Caco-2 (cell line): ENCODE measurements at regions not wholly inside any gene's neighbourhood (a gene's known extent, or its start where the extent isn't known, plus 50 kb on each side); places are given as distances from the start of the nearest gene placed in this dataset.

ENCODE experiments used
- BruUV-seq: library from RNA; stranded (reverse); fragments of 400-500 nt; replicated peaks from 2 replicates; lab custom pipeline; 2021; lab: Mats Ljungman, UMichigan
- CTCF ChIA-PET: fragments of 300-600 bp; sonication (Branson Sonifier 250); formaldehyde crosslinking; loops from one replicate; lab custom pipeline; 2022; ENCODE audit warnings: antibody characterized with exemption; lab: Charles Lee
- POLR2A ChIA-PET: fragments of 300-600 bp; sonication (Branson Sonifier 250); formaldehyde crosslinking; loops from one replicate; lab custom pipeline; 2022; ENCODE audit warnings: antibody characterized with exemption; lab: Charles Lee
- DNase-seq, 2 experiments: peaks; one replicate each; pipeline versions ENCODE4 v3.0.0 to v3.0.0-alpha.2; 2020 to 2022
- H3K27me3 ChIP-seq: replicated peaks from 2 replicates; pipeline ENCODE4 v1.6.0; 2011; ENCODE audit warnings: low read length; ENCODE audit not compliant: control insufficient read depth, insufficient read depth
- H3K36me3 ChIP-seq: 2 replicates; pipeline ENCODE4 v1.5.1; 2011; ENCODE audit warnings: low read length; ENCODE audit not compliant: control insufficient read depth, insufficient read depth
- H3K4me1 ChIP-seq: fragments of 250-450 bp; sonication (Bioruptor Pico); 2 replicates; pipeline ENCODE4 v1.5.1; 2020; ENCODE audit warnings: mild to moderate bottlenecking
- H3K4me3 ChIP-seq: 2 replicates; pipeline ENCODE4 v1.5.1; 2011; ENCODE audit warnings: low read depth, mild to moderate bottlenecking, control low read depth, low read length
- H3K9me3 ChIP-seq: fragments of 250-450 bp; sonication (Bioruptor Pico); 2 replicates; pipeline ENCODE4 v1.5.1; 2020; ENCODE audit warnings: mild to moderate bottlenecking, moderate library complexity
- H3K27ac Mint-ChIP-seq: one replicate; pipeline ENCODE4 v1.8.0; 2022; ENCODE audit warnings: mixed read lengths; ENCODE audit not compliant: unreplicated experiment
- H3K27me3 Mint-ChIP-seq: one replicate; pipeline ENCODE4 v1.8.0; 2022; ENCODE audit warnings: mixed read lengths; ENCODE audit not compliant: insufficient read depth, unreplicated experiment
- H3K36me3 Mint-ChIP-seq: one replicate; pipeline ENCODE4 v1.8.0; 2022; ENCODE audit warnings: mild to moderate bottlenecking, mixed read lengths; ENCODE audit not compliant: insufficient read depth, unreplicated experiment
- H3K4me1 Mint-ChIP-seq: one replicate; pipeline ENCODE4 v1.8.0; 2022; ENCODE audit warnings: low read depth, mixed read lengths; ENCODE audit not compliant: unreplicated experiment
- H3K4me3 Mint-ChIP-seq: one replicate; pipeline ENCODE4 v1.8.0; 2022; ENCODE audit warnings: mild to moderate bottlenecking, moderate library complexity, mixed read lengths; ENCODE audit not compliant: unreplicated experiment
- H3K9me3 Mint-ChIP-seq: one replicate; pipeline ENCODE4 v1.8.0; 2022; ENCODE audit warnings: mixed read lengths; ENCODE audit not compliant: unreplicated experiment
- CTCF ChIP-seq, 2 experiments: fragments of 200-600 bp in 1 of 2; IDR thresholded peaks; 1 replicate in 1 of 2; 2 replicates in 1 of 2; pipeline versions ENCODE4 v1.5.1 to v1.8.0; 2011 to 2022; ENCODE audit warnings: antibody characterized with exemption in 1 of 2, control low read depth in 1 of 2, inconsistent platforms in 1 of 2, low read depth in 1 of 2, low read length in 1 of 2, mild to moderate bottlenecking in 1 of 2, moderate library complexity in 1 of 2; ENCODE audit not compliant: insufficient read depth in 1 of 2, severe bottlenecking in 1 of 2, unreplicated experiment in 1 of 2
- intact Hi-C: fragments of 100-400 bp; cut with micrococcal nuclease; formaldehyde crosslinking; loops from one replicate; pipeline ENCODE4 v1.10.0; 2022; ENCODE audit not compliant: unreplicated experiment

- CTCF ChIA-PET: interaction anchor here (0.8 kb wide), 1 partner anchor 14 kb away, joined by 3 read pairs; no protein-coding TSS in a partner anchor
- intact Hi-C loops: no loop called here
- DNase-seq: no peak
- no peak for TF ChIP-seq CTCF (IDR thresholded peaks at IDR 0.05; ENCODE audit: insufficient read depth in 1 of 2, low read depth in 1 of 2, low read length in 1 of 2, severe bottlenecking in 1 of 2, unreplicated experiment in 1 of 2)
- Mint-ChIP-seq H3K27ac (no peak overlapping the region), H3K4me1 (no peaks in the 10 kb centered on the region), H3K4me3 (no peak overlapping the region), H3K9me3 (no peaks in the 10 kb centered on the region), H3K36me3 (no peaks in the 10 kb centered on the region), H3K27me3 (peaks cover 18% of the 10 kb centered on the region)
- POLR2A ChIA-PET: no interaction called here
- no peaks in the 10 kb centered on the region for H3K36me3 ChIP-seq
- BruUV-seq: no TSS peak
- no peak overlapping the region for H3K4me3 ChIP-seq
- no peaks in the 10 kb centered on the region for H3K9me3 ChIP-seq
- no peaks in the 10 kb centered on the region for H3K4me1 ChIP-seq
- H3K27me3 ChIP-seq: 0 out of 2 replicates have a peak, but pooled peaks cover 1% of the 10 kb centered on the region
These were observed 282.5 kb downstream of the ZSWIM6 start for GRCh38 chr5:61614606-61615005.

GRCh38 chr5:61617039-61617438 is 285.0 kb downstream of the ZSWIM6 start:
- Mint-ChIP-seq H3K27me3 (peaks cover 15% of the 10 kb centered on the region), H3K9me3 (no peaks in the 10 kb centered on the region), H3K27ac (no peak overlapping the region), H3K36me3 (no peaks in the 10 kb centered on the region), H3K4me1 (no peaks in the 10 kb centered on the region), H3K4me3 (no peak overlapping the region)
- POLR2A ChIA-PET: no interaction called here
- no peaks in the 10 kb centered on the region for H3K4me1 ChIP-seq
- CTCF ChIA-PET: no interaction called here
- no peak overlapping the region for H3K4me3 ChIP-seq
- H3K36me3 ChIP-seq: no peaks in the 10 kb centered on the region
- no peak for DNase-seq
- TF ChIP-seq CTCF (IDR thresholded peaks at IDR 0.05; ENCODE audit: insufficient read depth in 1 of 2, low read depth in 1 of 2, low read length in 1 of 2, severe bottlenecking in 1 of 2, unreplicated experiment in 1 of 2): no peak
- intact Hi-C loops: no loop called here
- no TSS peak for BruUV-seq
- no peaks in the 10 kb centered on the region for H3K27me3 ChIP-seq
- no peaks in the 10 kb centered on the region for H3K9me3 ChIP-seq

- Histone ChIP-seq H3K27me3 (no peaks in the 10 kb centered on the region), H3K4me3 (no peak overlapping the region), H3K36me3 (no peaks in the 10 kb centered on the region), H3K4me1 (no peaks in the 10 kb centered on the region), H3K9me3 (no peaks in the 10 kb centered on the region)
- Mint-ChIP-seq H3K4me1 (no peaks in the 10 kb centered on the region), H3K36me3 (no peaks in the 10 kb centered on the region), H3K4me3 (no peak overlapping the region), H3K27me3 (peaks cover 14% of the 10 kb centered on the region), H3K27ac (no peak overlapping the region), H3K9me3 (no peaks in the 10 kb centered on the region)
- intact Hi-C loops: no loop called here
- no peak for DNase-seq
- POLR2A ChIA-PET: no interaction called here
- no TSS peak for BruUV-seq
- TF ChIP-seq CTCF (IDR thresholded peaks at IDR 0.05; ENCODE audit: insufficient read depth in 1 of 2, low read depth in 1 of 2, low read length in 1 of 2, severe bottlenecking in 1 of 2, unreplicated experiment in 1 of 2): peak in 1 of 2 experiments; percentile 2
- CTCF ChIA-PET: no interaction called here
These were observed 286.0 kb downstream of the ZSWIM6 start for GRCh38 chr5:61617995-61618525.
